Sigmoid colon (tissue), 6 donors: ENCODE measurements at regions not wholly inside any gene's neighbourhood (a gene's known extent, or its start where the extent isn't known, plus 50 kb on each side); places are given as distances from the start of the nearest gene placed in this dataset.

ENCODE experiments used
- DNase-seq: peaks from one replicate; pipeline ENCODE4 v3.0.0-alpha.2; 2019
- H3K27ac ChIP-seq, 4 donors: fragments of 200-600 bp; sonication (generic); one replicate each; pipeline ENCODE4 v1.5.1; 2016 to 2019; ENCODE audit warnings: mild to moderate bottlenecking in 1 of 4
- H3K27me3 ChIP-seq, 3 donors: fragments of 200-600 bp; sonication (generic); one replicate each; pipeline ENCODE4 v1.5.1; 2019; ENCODE audit warnings: mild to moderate bottlenecking in 1 of 3
- H3K36me3 ChIP-seq, 4 donors: fragments of 200-600 bp; sonication (generic); one replicate each; pipeline ENCODE4 v1.5.1; 2016 to 2019
- H3K4me1 ChIP-seq, 4 donors: fragments of 200-600 bp; sonication (generic); one replicate each; pipeline ENCODE4 v1.5.1; 2017 to 2019
- H3K4me3 ChIP-seq, 4 donors: fragments of 200-600 bp; sonication (generic); one replicate each; pipeline ENCODE4 v1.5.1; 2017 to 2019; ENCODE audit warnings: mild to moderate bottlenecking in 2 of 4, moderate library complexity in 1 of 4
- H3K9me3 ChIP-seq, 4 donors: fragments of 200-600 bp in 3 of 4; sonication (generic) in 3 of 4; one replicate each; pipeline versions ENCODE4 v1.5.1 to v1.6.1; 2013 to 2019
- EP300 ChIP-seq, 4 donors: sonication (generic); formaldehyde crosslinking; IDR thresholded peaks; one replicate each; pipeline ENCODE4 v1.6.1; 2017; ENCODE audit warnings: antibody characterized with exemption in 4 of 4
- POLR2A ChIP-seq, 2 donors: fragments of 450-650 bp; IDR thresholded peaks; one replicate each; pipeline ENCODE4 v1.6.1; 2016; ENCODE audit warnings: antibody characterized with exemption in 2 of 2, mild to moderate bottlenecking in 2 of 2, moderate library complexity in 2 of 2
- POLR2AphosphoS5 ChIP-seq, 4 donors: sonication (generic); formaldehyde crosslinking; IDR thresholded peaks; one replicate each; pipeline ENCODE4 v1.6.1; 2017; ENCODE audit warnings: antibody characterized with exemption in 4 of 4
- WGBS, 2 donors: extraction: QIAGEN DNeasy Blood & Tissue Kit; methylation state at CpG; one replicate each; pipeline ENCODE4 v1.1.7; 2013; 5-methylcytosine and 5-hydroxymethylcytosine counted together
- intact Hi-C: fragments of 100-400 bp; cut with DNase I; formaldehyde crosslinking; loops from one replicate; pipeline ENCODE4 v1.15.1; 2023
- TF ChIP-seq, protein P1 (sequence below), 4 experiments: fragments of 450-650 bp in 3 of 4; fragments of 200-600 bp in 1 of 4; IDR thresholded peaks; one replicate each; pipeline ENCODE4 v1.5.1; 2016 to 2019; ENCODE audit warnings: antibody characterized with exemption in 4 of 4, mild to moderate bottlenecking in 3 of 4, moderate library complexity in 2 of 4
- donor health status: healthy with polysubstance abuse.
- donor health status: healthy.

DNA sequence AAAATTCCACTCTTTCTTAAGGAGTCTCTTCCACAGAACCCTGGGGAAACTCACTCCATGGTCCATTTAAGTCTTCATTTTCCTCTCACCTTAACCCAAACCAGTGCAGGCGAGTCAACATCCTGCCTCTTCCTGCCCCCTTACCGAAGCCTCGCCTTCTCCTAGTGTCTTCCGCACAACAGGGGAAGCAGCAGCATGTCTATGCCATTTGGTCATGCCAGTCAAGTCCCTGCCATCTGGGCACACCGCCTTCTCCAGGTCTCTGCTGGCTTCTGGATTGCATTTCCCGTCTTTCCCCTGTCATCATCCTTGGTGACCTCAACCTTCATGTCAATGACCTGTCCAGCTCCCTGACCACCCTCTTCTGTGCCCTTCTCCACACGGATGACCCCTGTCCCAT, 77.3 kb upstream of the FZD7 start:
- H3K36me3 ChIP-seq = no peaks in the 10 kb centered on the region
- 92 to 95% methylated on average over 7 of the region's 7 CpGs for WGBS, 2 donors
- no peak overlapping the region for H3K4me3 ChIP-seq
- H3K27ac ChIP-seq = peak overlapping the region in 1 of 4 donors; percentile 28
- H3K4me1 ChIP-seq = no peaks in the 10 kb centered on the region
- no peak for TF ChIP-seq POLR2A (IDR thresholded peaks at IDR 0.05)
- no peak for TF ChIP-seq POLR2AphosphoS5 (IDR thresholded peaks at IDR 0.05)
- no peak for TF ChIP-seq EP300 (IDR thresholded peaks at IDR 0.05)
- TF ChIP-seq, protein P1, sequence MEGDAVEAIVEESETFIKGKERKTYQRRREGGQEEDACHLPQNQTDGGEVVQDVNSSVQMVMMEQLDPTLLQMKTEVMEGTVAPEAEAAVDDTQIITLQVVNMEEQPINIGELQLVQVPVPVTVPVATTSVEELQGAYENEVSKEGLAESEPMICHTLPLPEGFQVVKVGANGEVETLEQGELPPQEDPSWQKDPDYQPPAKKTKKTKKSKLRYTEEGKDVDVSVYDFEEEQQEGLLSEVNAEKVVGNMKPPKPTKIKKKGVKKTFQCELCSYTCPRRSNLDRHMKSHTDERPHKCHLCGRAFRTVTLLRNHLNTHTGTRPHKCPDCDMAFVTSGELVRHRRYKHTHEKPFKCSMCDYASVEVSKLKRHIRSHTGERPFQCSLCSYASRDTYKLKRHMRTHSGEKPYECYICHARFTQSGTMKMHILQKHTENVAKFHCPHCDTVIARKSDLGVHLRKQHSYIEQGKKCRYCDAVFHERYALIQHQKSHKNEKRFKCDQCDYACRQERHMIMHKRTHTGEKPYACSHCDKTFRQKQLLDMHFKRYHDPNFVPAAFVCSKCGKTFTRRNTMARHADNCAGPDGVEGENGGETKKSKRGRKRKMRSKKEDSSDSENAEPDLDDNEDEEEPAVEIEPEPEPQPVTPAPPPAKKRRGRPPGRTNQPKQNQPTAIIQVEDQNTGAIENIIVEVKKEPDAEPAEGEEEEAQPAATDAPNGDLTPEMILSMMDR (IDR thresholded peaks at IDR 0.05) = no peak
- intact Hi-C loops = no loop called here
- no peaks in the 10 kb centered on the region for H3K27me3 ChIP-seq
- DNase-seq = no peak
- no peaks in the 10 kb centered on the region for H3K9me3 ChIP-seq

DNA sequence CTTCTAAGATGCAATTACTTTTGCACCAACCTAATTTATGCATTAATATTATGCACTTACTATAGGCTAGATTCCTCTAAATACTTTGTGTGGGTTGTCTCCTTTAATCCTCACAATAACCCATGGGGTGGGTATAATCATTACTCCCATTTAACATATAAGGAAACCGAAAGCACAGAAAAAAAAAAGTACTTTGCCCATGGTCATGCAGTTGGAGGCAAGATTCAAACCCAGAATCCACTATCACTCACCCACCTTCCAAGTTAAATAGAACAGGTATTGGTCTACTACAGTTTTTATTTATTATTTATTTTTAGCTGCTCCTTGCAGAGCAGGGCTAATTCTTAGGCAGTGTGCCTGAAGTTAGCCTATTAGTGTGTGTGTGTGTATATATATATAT, 76.6 kb upstream of the FZD7 start:
- Histone ChIP-seq H3K36me3 (no peaks in the 10 kb centered on the region), H3K27ac (no peak overlapping the region), H3K4me3 (no peak overlapping the region), H3K27me3 (no peaks in the 10 kb centered on the region), H3K4me1 (no peaks in the 10 kb centered on the region), H3K9me3 (no peaks in the 10 kb centered on the region)
- DNase-seq = no peak
- 73 to 82% methylated on average over 1 of the region's 1 CpG for WGBS, 2 donors
- TF ChIP-seq POLR2AphosphoS5 (IDR thresholded peaks at IDR 0.05) = no peak
- TF ChIP-seq EP300 (IDR thresholded peaks at IDR 0.05) = no peak
- TF ChIP-seq, protein P1 (IDR thresholded peaks at IDR 0.05) = no peak
- TF ChIP-seq POLR2A (IDR thresholded peaks at IDR 0.05) = no peak
- intact Hi-C loops = no loop called here

DNA sequence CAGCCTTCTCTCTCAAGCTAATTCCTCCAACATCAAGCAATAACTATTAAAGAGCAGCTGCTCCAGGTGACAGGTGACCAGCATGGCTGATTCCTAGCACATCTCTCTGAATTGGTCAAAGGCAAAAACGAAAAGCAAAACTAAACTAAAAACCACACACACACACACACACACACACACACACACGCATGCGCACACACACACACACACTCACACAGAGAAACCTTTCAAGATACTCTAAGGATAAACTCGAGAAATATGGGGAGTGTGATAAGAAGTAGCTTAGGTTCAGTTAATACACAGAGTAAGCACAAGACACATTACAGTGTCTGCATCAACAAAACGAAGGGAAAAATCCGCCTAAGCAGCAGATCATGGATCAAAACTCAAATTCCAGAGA, 74.5 kb upstream of the FZD7 start:
- intact Hi-C loops = no loop called here
- H3K9me3 ChIP-seq = no peaks in the 10 kb centered on the region
- no peak overlapping the region for H3K27ac ChIP-seq
- H3K27me3 ChIP-seq = no peaks in the 10 kb centered on the region
- no peak for DNase-seq
- no peaks in the 10 kb centered on the region for H3K36me3 ChIP-seq
- no peak overlapping the region for H3K4me3 ChIP-seq
- WGBS, 2 donors = 66 to 73% methylated on average over 6 of the region's 6 CpGs
- TF ChIP-seq POLR2A (IDR thresholded peaks at IDR 0.05) = no peak
- TF ChIP-seq EP300 (IDR thresholded peaks at IDR 0.05) = no peak
- TF ChIP-seq POLR2AphosphoS5 (IDR thresholded peaks at IDR 0.05) = no peak
- TF ChIP-seq, protein P1 (IDR thresholded peaks at IDR 0.05) = no peak
- H3K4me1 ChIP-seq = no peaks in the 10 kb centered on the region

DNA sequence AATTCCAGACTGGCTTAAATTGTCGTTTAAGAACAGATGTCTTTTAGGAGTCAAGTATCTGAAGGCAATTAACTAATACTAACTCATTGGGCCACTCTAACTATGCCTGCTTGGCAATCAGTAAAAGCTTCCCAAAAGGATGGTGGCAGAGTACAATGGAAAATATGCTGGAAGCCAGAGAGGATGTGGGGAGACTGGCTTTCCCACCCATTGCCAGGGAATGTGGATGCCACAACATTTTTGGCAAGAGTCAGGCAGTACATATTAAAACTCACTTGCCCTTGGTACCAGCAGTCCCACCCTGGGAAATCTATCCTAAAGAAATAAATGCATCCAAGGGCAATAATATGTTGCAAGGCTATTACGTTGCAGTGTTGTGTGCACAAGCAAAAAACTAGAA, 74.0 kb upstream of the FZD7 start:
- Histone ChIP-seq H3K27me3 (no peaks in the 10 kb centered on the region), H3K4me1 (no peaks in the 10 kb centered on the region), H3K4me3 (no peak overlapping the region), H3K9me3 (no peaks in the 10 kb centered on the region), H3K36me3 (no peaks in the 10 kb centered on the region), H3K27ac (no peak overlapping the region)
- WGBS, 2 donors = 58 to 74% methylated on average over 2 of the region's 2 CpGs
- TF ChIP-seq EP300 (IDR thresholded peaks at IDR 0.05) (no peak), POLR2AphosphoS5 (IDR thresholded peaks at IDR 0.05) (no peak), POLR2A (IDR thresholded peaks at IDR 0.05) (no peak)
- TF ChIP-seq, protein P1 (IDR thresholded peaks at IDR 0.05) = no peak
- DNase-seq = peak; percentile 4
- intact Hi-C loops = no loop called here

- intact Hi-C loops = no loop called here
- no peaks in the 10 kb centered on the region for H3K9me3 ChIP-seq
- WGBS, 2 donors = 88 to 91% methylated on average over 7 of the region's 7 CpGs
- TF ChIP-seq, protein P1 (IDR thresholded peaks at IDR 0.05) = no peak
- no peak for TF ChIP-seq EP300 (IDR thresholded peaks at IDR 0.05)
- no peak for TF ChIP-seq POLR2AphosphoS5 (IDR thresholded peaks at IDR 0.05)
- no peak for TF ChIP-seq POLR2A (IDR thresholded peaks at IDR 0.05)
- no peaks in the 10 kb centered on the region for H3K27me3 ChIP-seq
- H3K36me3 ChIP-seq = no peaks in the 10 kb centered on the region
- H3K27ac ChIP-seq = no peak overlapping the region
- H3K4me1 ChIP-seq = no peaks in the 10 kb centered on the region
- peak; percentile 44 for DNase-seq
- H3K4me3 ChIP-seq = no peak overlapping the region
Observed at GRCh38 chr2:201960305-201960704, 73.3 kb upstream of the FZD7 start.
